ENCODE measurements at regions not wholly inside any gene's neighbourhood (a gene's known extent, or its start where the extent isn't known, plus 50 kb on each side); places are given as distances from the start of the nearest gene placed in this dataset.

- no peak for TF ChIP-seq CTCF (IDR thresholded peaks at IDR 0.05)
- no peak for TF ChIP-seq POLR2A (IDR thresholded peaks at IDR 0.05)
Measured at GRCh38 chr11:134841972-134842371, 429.9 kb upstream of the B3GAT1 start.

Data from thyroid gland (tissue), 4 donors.